Upper lobe of right lung (tissue), 1 donor: ENCODE measurements at regions not wholly inside any gene's neighbourhood (a gene's known extent, or its start where the extent isn't known, plus 50 kb on each side); places are given as distances from the start of the nearest gene placed in this dataset.

ENCODE experiments used
- ATAC-seq: fragments of 200-7000 bp; cut with Tn5 transposase; one replicate; pipeline ENCODE4 v1.9.1; 2020; ENCODE audit warnings: mild to moderate bottlenecking, moderate library complexity
- DNase-seq: peaks from one replicate; pipeline ENCODE4 v3.0.0-alpha.2; 2020
- H3K27ac ChIP-seq: fragments of 200-600 bp; one replicate; pipeline ENCODE4 v1.8.0; 2022
- H3K27me3 ChIP-seq: fragments of 200-600 bp; one replicate; pipeline ENCODE4 v1.8.0; 2022; ENCODE audit warnings: mild to moderate bottlenecking
- H3K36me3 ChIP-seq: fragments of 200-600 bp; one replicate; pipeline ENCODE4 v1.8.0; 2022
- H3K4me1 ChIP-seq: fragments of 200-600 bp; one replicate; pipeline ENCODE4 v1.8.0; 2022
- H3K4me3 ChIP-seq: fragments of 200-600 bp; one replicate; pipeline ENCODE4 v1.8.0; 2022; ENCODE audit warnings: mild to moderate bottlenecking
- H3K9me3 ChIP-seq: fragments of 200-600 bp; one replicate; pipeline ENCODE4 v1.8.0; 2022
- intact Hi-C: fragments of 100-400 bp; cut with DNase I; formaldehyde crosslinking; loops from one replicate; pipeline ENCODE4 v1.11.0; 2022
- TF ChIP-seq, protein P1 (sequence below): fragments of 200-600 bp; IDR thresholded peaks from one replicate; pipeline ENCODE4 v1.8.0; 2022; ENCODE audit warnings: antibody characterized with exemption
- donor health status: DM: no; HTN: yes; CAD: no; lungs with severe emphysema.

GRCh38 chr6:44051515-44051914, 75.7 kb downstream of the MRPL14 start:
- Histone ChIP-seq H3K9me3 (no peaks in the 10 kb centered on the region), H3K4me3 (no peak overlapping the region), H3K27ac (no peak overlapping the region), H3K4me1 (peaks cover 9% of the 10 kb centered on the region), H3K36me3 (no peaks in the 10 kb centered on the region), H3K27me3 (no peaks in the 10 kb centered on the region)
- ATAC-seq (no peak), DNase-seq (no peak)
- intact Hi-C loops, result no loop called here
- TF ChIP-seq, protein P1, sequence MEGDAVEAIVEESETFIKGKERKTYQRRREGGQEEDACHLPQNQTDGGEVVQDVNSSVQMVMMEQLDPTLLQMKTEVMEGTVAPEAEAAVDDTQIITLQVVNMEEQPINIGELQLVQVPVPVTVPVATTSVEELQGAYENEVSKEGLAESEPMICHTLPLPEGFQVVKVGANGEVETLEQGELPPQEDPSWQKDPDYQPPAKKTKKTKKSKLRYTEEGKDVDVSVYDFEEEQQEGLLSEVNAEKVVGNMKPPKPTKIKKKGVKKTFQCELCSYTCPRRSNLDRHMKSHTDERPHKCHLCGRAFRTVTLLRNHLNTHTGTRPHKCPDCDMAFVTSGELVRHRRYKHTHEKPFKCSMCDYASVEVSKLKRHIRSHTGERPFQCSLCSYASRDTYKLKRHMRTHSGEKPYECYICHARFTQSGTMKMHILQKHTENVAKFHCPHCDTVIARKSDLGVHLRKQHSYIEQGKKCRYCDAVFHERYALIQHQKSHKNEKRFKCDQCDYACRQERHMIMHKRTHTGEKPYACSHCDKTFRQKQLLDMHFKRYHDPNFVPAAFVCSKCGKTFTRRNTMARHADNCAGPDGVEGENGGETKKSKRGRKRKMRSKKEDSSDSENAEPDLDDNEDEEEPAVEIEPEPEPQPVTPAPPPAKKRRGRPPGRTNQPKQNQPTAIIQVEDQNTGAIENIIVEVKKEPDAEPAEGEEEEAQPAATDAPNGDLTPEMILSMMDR, result no peak

GRCh38 chr6:44050872-44051505, 76.3 kb downstream of the MRPL14 start:
- no peaks in the 10 kb centered on the region for H3K36me3 ChIP-seq
- H3K27ac ChIP-seq, result no peak overlapping the region
- H3K4me1 ChIP-seq, result peaks cover 9% of the 10 kb centered on the region
- ATAC-seq (no peak), DNase-seq (no peak)
- intact Hi-C loops, result no loop called here
- no peaks in the 10 kb centered on the region for H3K27me3 ChIP-seq
- H3K9me3 ChIP-seq, result no peaks in the 10 kb centered on the region
- TF ChIP-seq, protein P1, result no peak
- H3K4me3 ChIP-seq, result no peak overlapping the region

GRCh38 chr6:44049989-44050871, 77.0 kb downstream of the MRPL14 start:
- Histone ChIP-seq H3K27ac (no peak overlapping the region), H3K9me3 (no peaks in the 10 kb centered on the region), H3K4me3 (no peak overlapping the region), H3K36me3 (no peaks in the 10 kb centered on the region), H3K4me1 (peaks cover 9% of the 10 kb centered on the region), H3K27me3 (no peaks in the 10 kb centered on the region)
- TF ChIP-seq, protein P1, result no peak
- DNase-seq, result no peak
- ATAC-seq, result no peak
- intact Hi-C loops, result no loop called here

DNA sequence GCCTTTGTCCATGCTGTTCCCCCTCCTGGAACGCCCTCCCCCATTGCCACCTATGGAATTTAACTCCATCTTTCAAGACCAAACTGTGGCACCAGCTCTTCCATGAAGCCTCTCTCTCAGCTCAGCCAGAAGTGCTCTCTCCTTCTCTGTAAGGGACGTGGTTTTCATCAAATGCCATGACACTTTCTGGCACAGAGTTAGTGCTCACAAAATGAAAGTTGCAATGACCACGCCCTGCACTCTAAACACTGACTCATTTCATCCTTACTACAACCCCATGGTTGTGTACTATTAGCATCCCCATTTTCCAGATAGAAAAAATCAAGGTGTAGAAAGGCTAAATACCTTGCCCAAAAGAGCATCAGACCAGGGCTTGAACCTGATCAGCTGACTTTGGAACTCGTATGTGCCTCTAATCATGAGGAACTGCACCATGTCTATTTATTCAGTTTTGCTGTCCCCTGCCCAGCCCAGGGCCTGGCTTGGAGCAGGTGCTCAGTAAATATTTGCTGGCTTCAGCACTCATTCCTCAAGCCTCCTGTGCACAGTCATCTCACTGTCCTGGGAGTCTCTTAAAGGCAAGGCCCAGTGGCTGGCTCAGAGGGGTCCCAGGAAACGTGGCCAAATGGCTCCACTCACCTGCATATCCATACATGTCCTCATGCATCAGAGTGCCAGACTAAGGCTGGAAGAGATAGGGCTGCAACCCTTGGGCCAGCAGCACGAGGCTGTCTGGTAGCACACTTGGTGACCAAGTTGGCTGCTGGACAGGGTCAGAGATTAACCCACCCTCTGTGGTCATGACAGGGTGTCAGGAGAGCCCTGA, 77.9 kb downstream of the MRPL14 start:
- DNase-seq (no peak), ATAC-seq (no peak)
- Histone ChIP-seq H3K9me3 (no peaks in the 10 kb centered on the region), H3K27ac (no peak overlapping the region), H3K4me3 (no peak overlapping the region), H3K4me1 (peaks cover 9% of the 10 kb centered on the region), H3K36me3 (no peaks in the 10 kb centered on the region), H3K27me3 (no peaks in the 10 kb centered on the region)
- intact Hi-C loops, result no loop called here
- TF ChIP-seq, protein P1, result no peak

GRCh38 chr6:44048277-44048676, 79.0 kb downstream of the MRPL14 start:
- no peak for DNase-seq
- H3K4me3 ChIP-seq, result no peak overlapping the region
- TF ChIP-seq, protein P1, result no peak
- no peaks in the 10 kb centered on the region for H3K9me3 ChIP-seq
- intact Hi-C loops, result no loop called here
- no peaks in the 10 kb centered on the region for H3K27me3 ChIP-seq
- H3K27ac ChIP-seq, result no peak overlapping the region
- no peak for ATAC-seq
- H3K36me3 ChIP-seq, result no peaks in the 10 kb centered on the region
- peaks cover 9% of the 10 kb centered on the region for H3K4me1 ChIP-seq
